ENCODE measurements at regions not wholly inside any gene's neighbourhood (a gene's known extent, or its start where the extent isn't known, plus 50 kb on each side); places are given as distances from the start of the nearest gene placed in this dataset.

DNA sequence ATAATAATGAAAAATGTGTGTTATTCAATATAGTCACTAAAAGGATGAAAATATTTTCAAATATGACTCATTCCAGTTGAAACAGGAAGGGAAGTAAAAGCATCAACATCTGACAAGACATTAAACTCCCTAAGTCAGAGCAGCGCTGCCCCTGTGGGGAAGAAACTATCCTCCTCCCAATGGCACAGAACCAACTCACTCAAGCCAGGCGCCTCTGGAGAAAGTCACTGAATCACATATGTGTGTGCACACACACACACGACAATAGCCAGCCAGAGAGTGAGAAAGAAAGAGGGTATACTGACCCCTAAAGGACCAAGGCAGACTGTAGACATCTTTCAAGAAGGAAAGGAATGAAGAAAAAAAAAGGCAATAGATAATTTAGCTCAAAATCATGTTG is 126.9 kb downstream of the SETD4 start:
- in situ Hi-C loops (cut with HindIII; ENCODE audit: extremely low pct_ligation_motif_present, low pct_unique_long_range_greater_than_20kb) = loop anchor here (25.0 kb wide), 1 partner anchor 1046 kb away; no protein-coding TSS in a partner anchor
- Histone ChIP-seq H3K9me3 (ENCODE audit: low read length) (no peaks in the 10 kb centered on the region), H3K4me2 (ENCODE audit: low read depth, low read length) (no peak overlapping the region), H3K79me2 (ENCODE audit: insufficient read depth, low read length) (no peaks in the 10 kb centered on the region), H3K36me3 (replicated peaks in 1 of 2; ENCODE audit: control insufficient read depth in 1 of 2, insufficient read depth in 2 of 2, low read length in 2 of 2) (no peaks in the 10 kb centered on the region), H3K4me3 (replicated peaks in 1 of 3; ENCODE audit: insufficient read depth in 1 of 3, low read depth in 2 of 3, low read length in 3 of 3) (no peak overlapping the region), H4K20me1 (ENCODE audit: insufficient read depth, low read length) (no peaks in the 10 kb centered on the region), H2AFZ (ENCODE audit: low read length) (no peak overlapping the region), H3K27ac (ENCODE audit: extremely low read length, insufficient read depth, low read length) (no peak overlapping the region), H3K4me1 (ENCODE audit: insufficient read depth, low read length) (0 out of 2 replicates have a peak, but pooled peaks cover 5% of the 10 kb centered on the region), H3K9ac (ENCODE audit: insufficient read depth, low read depth, low read length) (no peak overlapping the region), H3K27me3 (ENCODE audit: control insufficient read depth in 1 of 2, insufficient read depth in 2 of 2, low read length in 2 of 2) (no peaks in the 10 kb centered on the region)
- TF ChIP-seq, protein P1, sequence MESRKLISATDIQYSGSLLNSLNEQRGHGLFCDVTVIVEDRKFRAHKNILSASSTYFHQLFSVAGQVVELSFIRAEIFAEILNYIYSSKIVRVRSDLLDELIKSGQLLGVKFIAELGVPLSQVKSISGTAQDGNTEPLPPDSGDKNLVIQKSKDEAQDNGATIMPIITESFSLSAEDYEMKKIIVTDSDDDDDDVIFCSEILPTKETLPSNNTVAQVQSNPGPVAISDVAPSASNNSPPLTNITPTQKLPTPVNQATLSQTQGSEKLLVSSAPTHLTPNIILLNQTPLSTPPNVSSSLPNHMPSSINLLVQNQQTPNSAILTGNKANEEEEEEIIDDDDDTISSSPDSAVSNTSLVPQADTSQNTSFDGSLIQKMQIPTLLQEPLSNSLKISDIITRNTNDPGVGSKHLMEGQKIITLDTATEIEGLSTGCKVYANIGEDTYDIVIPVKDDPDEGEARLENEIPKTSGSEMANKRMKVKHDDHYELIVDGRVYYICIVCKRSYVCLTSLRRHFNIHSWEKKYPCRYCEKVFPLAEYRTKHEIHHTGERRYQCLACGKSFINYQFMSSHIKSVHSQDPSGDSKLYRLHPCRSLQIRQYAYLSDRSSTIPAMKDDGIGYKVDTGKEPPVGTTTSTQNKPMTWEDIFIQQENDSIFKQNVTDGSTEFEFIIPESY (CRISPR knock-in tag; IDR thresholded peaks at IDR 0.05) = no peak
- TF ChIP-seq RARG (CRISPR knock-in tag; IDR thresholded peaks at IDR 0.05; ENCODE audit: low read depth) (no peak), HNF1B (CRISPR knock-in tag; IDR thresholded peaks at IDR 0.05) (no peak), JUNB (CRISPR knock-in tag; IDR thresholded peaks at IDR 0.05; ENCODE audit: borderline replicate concordance) (no peak), ZNF34 (CRISPR knock-in tag; IDR thresholded peaks at IDR 0.05; ENCODE audit: borderline replicate concordance) (no peak), SKIL (CRISPR knock-in tag; IDR thresholded peaks at IDR 0.05; ENCODE audit: borderline replicate concordance) (no peak), ZNF766 (CRISPR knock-in tag; IDR thresholded peaks at IDR 0.05; ENCODE audit: borderline replicate concordance) (no peak), HOXA5 (CRISPR knock-in tag; IDR thresholded peaks at IDR 0.05) (no peak), ZNF768 (CRISPR knock-in tag; IDR thresholded peaks at IDR 0.05) (no peak), SNAPC5 (CRISPR knock-in tag; IDR thresholded peaks at IDR 0.05; ENCODE audit: borderline replicate concordance) (no peak), SUZ12 (IDR thresholded peaks at IDR 0.05; ENCODE audit: low read depth, low read length) (no peak), MEIS1 (CRISPR knock-in tag; IDR thresholded peaks at IDR 0.05; ENCODE audit: borderline replicate concordance) (no peak), PHF20 (CRISPR knock-in tag; IDR thresholded peaks at IDR 0.05) (no peak), PAWR (CRISPR knock-in tag; IDR thresholded peaks at IDR 0.05; ENCODE audit: borderline replicate concordance) (no peak)
- TF ChIP-seq, protein P2, sequence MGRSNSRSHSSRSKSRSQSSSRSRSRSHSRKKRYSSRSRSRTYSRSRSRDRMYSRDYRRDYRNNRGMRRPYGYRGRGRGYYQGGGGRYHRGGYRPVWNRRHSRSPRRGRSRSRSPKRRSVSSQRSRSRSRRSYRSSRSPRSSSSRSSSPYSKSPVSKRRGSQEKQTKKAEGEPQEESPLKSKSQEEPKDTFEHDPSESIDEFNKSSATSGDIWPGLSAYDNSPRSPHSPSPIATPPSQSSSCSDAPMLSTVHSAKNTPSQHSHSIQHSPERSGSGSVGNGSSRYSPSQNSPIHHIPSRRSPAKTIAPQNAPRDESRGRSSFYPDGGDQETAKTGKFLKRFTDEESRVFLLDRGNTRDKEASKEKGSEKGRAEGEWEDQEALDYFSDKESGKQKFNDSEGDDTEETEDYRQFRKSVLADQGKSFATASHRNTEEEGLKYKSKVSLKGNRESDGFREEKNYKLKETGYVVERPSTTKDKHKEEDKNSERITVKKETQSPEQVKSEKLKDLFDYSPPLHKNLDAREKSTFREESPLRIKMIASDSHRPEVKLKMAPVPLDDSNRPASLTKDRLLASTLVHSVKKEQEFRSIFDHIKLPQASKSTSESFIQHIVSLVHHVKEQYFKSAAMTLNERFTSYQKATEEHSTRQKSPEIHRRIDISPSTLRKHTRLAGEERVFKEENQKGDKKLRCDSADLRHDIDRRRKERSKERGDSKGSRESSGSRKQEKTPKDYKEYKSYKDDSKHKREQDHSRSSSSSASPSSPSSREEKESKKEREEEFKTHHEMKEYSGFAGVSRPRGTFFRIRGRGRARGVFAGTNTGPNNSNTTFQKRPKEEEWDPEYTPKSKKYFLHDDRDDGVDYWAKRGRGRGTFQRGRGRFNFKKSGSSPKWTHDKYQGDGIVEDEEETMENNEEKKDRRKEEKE (IDR thresholded peaks at IDR 0.05) = no peak
- ATAC-seq (no peak), FAIRE-seq (no peak), DNase-seq (ENCODE audit: low spot score) (no peak)
- ChIA-PET POLR2A (no interaction called here), CTCF (ENCODE audit: low intra/inter-chr PET ratio, low total read pairs) (no interaction called here)
- BruUV-seq (replicated peaks) = no TSS peak
- WGBS (ENCODE audit: low lambda C conversion rate) = 70% methylated on average over 3 of the region's 3 CpGs
- intact Hi-C loops (cut with micrococcal nuclease; ENCODE audit: unreplicated experiment) = no loop called here

Measured in HepG2 (cell line).